KG1 (cell line): ENCODE measurements at regions not wholly inside any gene's neighbourhood (a gene's known extent, or its start where the extent isn't known, plus 50 kb on each side); places are given as distances from the start of the nearest gene placed in this dataset.

Source experiments
- DNase-seq: peaks from one replicate; lab custom pipeline; 2025; lab: John Stamatoyannopoulos, UW

DNA sequence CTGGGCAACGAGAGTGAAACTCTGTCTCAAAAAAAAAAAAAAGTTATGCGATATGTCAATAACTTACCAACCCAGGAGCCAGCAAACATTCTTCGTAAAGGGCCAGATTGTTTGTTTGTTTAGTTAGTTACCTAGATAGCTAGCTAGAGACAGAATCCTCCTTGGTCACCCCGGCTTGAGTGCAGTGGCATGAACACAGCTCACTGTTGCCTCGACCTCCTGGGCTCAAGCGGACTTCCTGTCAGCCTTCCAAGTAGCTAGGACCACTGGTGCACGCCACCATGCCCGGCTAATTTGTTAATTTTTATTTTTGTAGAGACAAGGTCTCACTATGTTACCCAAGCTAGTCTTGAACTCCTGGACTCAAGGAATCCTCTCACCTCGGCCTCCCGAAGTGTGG, 113.0 kb downstream of the LITAF start:
- no peak for DNase-seq

DNA sequence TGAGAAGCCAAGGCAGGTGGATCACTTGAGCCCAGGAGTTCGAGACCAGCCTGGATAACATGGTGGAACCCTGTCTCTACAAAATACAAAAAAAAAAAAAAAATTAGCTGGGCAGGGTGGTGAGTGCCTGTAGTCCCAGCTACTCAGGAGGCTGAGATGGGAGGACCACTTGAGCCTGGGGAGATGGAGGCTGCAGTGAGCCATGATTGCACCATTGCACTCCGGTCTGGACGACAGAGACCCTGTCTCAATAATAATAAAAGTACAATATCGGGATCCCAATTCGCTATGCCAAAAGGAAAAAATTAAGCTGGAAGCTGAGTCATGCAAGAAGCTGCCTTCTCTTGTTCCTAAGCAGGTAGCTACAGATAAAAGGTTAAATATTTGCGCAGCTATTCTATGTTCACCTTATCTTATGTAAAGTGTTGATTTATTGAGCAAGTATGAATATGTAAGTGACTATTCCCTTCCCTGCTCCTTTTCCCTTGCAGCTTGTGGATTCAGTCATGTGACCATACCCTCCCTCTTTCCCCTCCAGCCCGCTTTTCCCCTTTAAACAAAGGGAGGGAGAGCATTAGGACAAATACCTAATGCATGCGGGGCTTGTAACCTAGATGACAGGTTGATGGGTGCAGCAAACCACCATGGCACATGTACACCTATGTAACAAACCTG, 112.0 kb downstream of the LITAF start:
- DNase-seq = no peak

DNA sequence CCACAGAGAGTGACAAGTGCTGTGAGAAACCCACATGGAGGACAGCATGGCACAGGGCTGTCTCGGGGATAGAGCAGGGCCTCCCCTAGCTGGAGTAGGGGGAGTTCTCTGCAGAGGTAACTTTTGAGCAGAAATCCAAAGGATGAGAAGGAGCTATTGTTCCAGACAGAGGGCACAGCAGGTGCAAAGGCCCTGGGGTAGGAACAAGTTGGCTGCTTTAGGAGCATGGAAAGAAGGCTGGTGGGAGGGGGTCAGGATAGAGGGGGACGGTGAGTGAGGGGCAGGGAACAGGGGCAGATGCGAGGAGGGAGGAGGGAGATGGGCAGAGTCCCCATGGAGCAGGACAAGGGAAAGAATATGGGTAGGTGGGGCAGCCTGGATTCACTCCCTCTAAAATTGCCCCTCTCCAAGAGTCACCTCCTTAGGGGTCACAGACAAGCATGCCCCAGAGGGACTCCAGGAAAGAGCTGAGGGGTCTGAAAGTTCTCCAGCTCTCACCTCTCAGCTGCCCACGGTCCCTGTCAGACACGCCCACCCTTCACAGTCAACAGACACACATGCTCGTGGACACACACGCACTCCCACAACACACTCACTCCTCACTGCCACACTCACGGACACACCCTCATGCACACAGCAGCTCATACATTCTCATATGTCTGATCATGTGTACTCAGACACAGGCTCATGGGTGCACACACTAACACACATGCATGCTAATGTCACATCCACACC, 110.7 kb downstream of the LITAF start:
- DNase-seq = no peak

DNA sequence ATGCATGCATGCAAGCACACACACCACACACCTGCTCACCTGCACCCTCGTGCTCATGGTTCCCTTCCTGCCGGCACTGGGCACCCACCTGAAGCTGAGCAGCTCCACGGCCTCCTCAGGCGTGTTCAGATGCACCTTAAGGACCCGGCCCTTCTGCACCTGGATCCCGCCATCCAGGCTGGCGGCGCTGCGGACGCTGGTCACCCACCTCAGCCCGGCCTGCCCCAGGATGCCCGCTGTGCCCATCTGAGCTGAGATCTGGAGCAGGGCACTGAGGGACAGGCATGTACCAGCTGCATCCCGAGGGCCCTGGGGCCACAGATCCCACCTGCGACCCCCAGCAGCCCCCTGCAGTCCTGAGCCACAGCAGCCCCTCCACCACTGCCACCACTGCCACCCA, 110.0 kb downstream of the LITAF start:
- no peak for DNase-seq

DNA sequence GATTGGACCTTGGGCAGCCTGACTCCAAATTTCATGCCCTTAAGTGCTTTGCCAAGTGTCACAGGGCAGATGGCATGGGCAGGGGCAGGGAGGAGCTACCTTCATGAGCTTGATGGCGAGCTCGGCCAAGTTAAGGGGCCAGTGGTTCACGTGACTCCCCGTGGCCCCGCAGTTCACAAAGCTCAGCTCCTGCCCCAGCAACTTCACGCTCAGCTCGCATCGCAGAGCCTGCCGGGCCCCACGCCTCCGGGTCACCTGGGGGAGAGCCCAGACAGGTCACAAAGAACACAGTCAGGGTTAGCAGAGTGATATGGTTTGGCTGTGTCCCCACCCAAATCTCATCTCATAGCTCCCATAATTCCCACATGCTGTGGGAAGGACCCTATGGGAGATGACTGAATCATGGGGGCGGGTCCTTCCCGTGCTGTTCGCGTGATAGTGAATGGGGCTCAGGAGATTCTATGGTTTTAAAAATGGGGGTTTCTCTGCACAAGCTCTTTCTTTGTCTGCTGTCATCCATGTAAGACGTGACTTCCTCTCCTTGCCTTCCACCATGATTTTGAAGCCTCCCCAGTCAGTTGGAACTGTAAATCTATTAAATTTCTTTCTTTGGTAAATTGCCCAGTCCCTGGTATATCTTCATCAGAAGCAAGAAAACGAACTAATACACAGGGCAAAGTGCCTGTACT, 108.1 kb downstream of the LITAF start:
- DNase-seq = no peak

GRCh38 chr16:11479916-11480315, 106.8 kb downstream of the LITAF start:
- no peak for DNase-seq

- no peak for DNase-seq
Observed at GRCh38 chr16:11480634-11481033, 106.1 kb downstream of the LITAF start.

- DNase-seq = no peak
Observed at GRCh38 chr16:11481987-11482386, 104.7 kb downstream of the LITAF start.

- DNase-seq = no peak
Observed at GRCh38 chr16:11482946-11483748, 103.6 kb downstream of the LITAF start.

GRCh38 chr16:11484691-11485258, 101.9 kb downstream of the LITAF start:
- no peak for DNase-seq

DNA sequence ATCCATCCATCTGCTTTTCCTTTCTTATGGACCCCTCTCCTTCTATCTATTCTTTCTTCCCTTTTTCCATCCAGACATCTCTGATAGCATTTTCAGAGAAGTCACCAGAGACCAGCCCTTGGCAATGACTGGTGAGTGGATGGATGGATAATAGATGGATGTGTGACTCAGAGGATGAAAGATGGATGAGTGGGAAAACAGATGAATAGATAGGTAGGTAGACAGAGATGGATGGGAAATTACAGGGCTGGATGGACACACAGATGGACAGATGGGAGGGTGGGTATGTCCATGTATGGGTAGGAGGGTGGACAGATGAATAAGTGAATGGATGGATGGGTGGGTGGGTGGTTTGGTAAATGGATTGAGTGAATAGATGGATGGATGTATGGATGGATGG, 101.0 kb downstream of the LITAF start:
- no peak for DNase-seq

DNA sequence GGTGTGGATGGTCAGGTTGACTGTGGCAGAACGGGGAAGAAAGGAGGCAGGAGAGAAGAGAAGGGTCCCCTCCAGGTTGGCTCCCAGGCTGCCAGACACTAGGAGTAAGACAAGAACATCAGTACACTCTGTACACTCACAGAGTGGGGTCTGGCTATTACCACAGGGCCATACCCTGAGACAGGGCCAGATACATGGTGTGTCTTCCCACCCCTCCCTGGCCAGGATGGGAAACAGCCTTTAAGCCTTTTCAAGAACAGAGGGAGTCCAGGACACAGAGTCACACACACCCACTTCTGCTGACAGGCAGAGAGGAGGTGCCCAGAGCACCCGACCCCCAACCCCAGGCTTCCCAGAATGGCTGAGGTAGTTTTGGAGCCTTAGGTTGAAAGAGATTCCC, 99.4 kb downstream of the LITAF start:
- no peak for DNase-seq

DNA sequence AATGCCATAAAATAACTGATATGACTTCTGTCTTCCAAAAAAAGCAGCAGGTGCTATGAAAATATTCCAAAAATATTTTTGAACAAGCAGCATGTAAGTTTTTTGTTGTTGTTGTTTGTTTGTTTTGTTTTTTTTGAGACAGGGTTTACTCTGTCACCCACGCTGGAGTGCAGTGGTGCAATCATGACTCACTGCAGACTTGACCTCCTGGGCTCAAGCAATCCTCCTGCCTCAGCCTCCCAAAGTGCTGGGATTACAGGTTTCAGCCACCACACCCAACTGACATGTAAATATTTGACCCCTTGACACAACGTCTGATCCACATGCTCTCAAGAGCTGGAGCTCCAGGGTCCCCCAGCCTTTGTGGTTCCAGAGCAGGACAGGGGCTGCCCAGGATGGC, 98.4 kb downstream of the LITAF start:
- no peak for DNase-seq

DNA sequence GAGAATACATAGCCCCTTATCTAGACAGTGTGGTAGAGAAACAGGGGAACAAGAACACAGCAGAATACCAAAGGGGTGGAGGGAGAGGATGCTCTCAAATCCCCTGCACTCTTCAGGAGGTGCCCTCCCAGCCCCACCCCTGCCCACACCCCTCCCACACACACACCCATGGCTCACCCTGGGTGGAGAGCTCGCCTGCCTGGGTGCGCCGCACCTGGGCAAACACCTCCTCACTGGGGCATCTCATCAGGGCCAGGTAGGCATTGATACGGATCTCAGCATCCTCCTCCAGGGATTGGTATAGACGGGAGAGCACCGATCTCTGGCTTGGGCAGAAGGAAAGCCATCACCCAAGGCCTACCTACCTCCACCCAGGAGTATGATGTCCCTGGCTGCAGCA, 95.2 kb downstream of the LITAF start:
- DNase-seq = no peak

DNA sequence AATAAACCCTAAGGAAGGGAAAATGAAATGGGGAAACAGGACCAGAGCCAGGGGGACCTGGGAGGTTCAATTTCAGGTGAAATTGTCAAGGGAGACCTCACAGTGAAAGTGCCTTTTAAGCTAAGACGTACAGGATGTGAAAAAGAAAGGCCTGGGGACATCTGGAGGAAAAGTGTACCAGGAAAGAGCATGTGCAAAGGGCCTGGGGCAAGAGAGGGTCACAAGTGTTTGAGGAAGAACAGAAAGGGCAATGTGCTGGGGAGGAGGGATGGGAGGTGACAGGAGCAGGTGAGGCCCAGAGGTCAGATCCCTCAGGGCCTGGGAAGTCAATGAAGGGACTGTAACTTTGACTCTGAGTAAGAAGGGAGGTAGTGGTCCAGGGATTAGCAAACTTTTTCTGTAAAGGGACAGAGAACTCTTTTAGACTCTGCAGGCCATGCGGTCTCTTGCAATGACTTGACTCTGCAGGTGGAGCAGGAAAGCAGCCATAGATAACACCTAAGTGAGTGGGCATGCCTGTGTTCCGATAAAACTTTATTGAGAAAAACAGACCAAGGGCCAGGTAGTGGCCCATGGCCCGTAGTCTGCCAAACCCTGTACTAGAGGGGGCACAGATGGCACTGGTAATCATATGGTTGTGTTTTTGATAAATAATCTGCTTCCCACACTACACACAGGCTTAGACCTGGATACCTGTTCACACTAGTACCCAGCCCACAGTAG, 93.8 kb downstream of the LITAF start:
- no peak for DNase-seq

DNA sequence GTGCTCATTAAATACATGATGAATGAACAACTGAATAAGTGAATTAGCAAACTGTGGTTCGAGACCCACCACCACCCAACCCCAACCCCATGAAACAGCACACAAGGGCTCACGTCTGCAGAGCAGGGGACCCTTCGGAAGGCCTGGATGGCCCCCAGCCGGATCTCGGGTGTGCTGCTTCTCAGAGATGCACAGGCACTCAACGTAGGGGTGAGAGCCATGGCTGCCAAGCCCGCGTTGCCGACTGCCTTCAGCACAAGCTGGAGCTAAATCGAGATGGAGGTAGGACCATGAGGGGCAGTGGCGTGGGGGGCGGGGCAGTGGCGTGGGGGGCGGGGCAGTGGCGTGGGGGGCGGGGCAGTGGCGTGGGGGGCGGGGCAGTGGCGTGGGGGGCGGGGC, 93.2 kb downstream of the LITAF start:
- no peak for DNase-seq

GRCh38 chr16:11494029-11494428, 92.7 kb downstream of the LITAF start:
- DNase-seq = no peak

DNA sequence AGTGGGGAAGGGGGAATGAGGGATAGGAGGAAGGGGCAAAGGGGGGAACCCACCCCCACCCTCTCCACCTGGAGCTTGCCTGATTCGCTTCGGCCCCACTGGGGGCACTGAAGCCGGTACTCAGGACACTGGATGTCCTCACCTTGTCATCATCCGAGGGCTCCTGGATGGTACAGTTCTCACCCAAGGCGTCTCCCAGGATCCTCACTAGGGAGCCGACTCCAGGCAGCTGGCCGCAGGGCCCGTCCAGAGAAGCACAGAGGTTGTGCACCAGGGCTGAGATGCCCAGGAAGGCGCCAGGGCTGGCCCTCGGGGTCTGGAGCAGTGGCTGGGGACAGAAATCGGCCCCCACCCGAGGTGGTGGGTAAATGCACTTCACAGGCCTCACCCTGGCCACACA, 92.3 kb downstream of the LITAF start:
- DNase-seq = no peak

DNA sequence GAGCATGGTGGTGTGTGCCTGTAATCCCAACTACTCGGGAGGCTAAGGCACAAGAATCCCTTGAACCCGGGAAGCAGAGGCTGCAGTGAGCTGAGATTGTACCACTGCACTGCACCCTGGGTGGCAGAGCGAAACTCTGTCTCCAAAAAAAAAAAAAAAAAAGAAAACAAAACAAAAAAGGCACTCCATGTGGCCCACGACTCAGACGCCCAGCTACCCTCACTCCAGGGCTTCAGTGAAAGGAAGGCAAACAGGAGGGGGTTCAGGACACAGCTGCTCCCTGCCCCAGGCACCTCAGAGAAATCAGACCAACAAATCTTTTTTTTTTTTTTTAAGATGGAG, 91.7 kb downstream of the LITAF start:
- DNase-seq = no peak
